ACHN (cell line): ENCODE measurements at regions not wholly inside any gene's neighbourhood (a gene's known extent, or its start where the extent isn't known, plus 50 kb on each side); places are given as distances from the start of the nearest gene placed in this dataset.

Source experiments
- DNase-seq: peaks from one replicate; pipeline ENCODE4 v3.0.0-alpha.2; 2015
- in situ Hi-C: cut with HindIII; loops from 2 replicates; pipeline ENCODE4 v1.10.0; 2017; ENCODE audit warnings: low sequenced_read_pairs, low pct_ligation_motif_present, low pct_unique_long_range_greater_than_20kb

- no peak for DNase-seq
- in situ Hi-C loops = no loop called here
These were observed 52.4 kb upstream of the EEPD1 start for GRCh38 chr7:36100634-36101033.
